ENCODE measurements at regions not wholly inside any gene's neighbourhood (a gene's known extent, or its start where the extent isn't known, plus 50 kb on each side); places are given as distances from the start of the nearest gene placed in this dataset.

GRCh38 chr2:56133931-56134629 lies 49.7 kb upstream of the CCDC85A start:
- no peak for TF ChIP-seq CTCF (IDR thresholded peaks at IDR 0.05; ENCODE audit: insufficient read depth, low read length, severe bottlenecking)
- FAIRE-seq (no peak), DNase-seq (ENCODE audit: low read depth) (no peak)
- Histone ChIP-seq H3K4me3 (ENCODE audit: low read depth, low read length) (no peak overlapping the region), H3K27me3 (ENCODE audit: control insufficient read depth, insufficient read depth, low read length) (no peaks in the 10 kb centered on the region), H3K36me3 (ENCODE audit: control insufficient read depth, insufficient read depth, low read length) (no peaks in the 10 kb centered on the region)
